ENCODE measurements at regions not wholly inside any gene's neighbourhood (a gene's known extent, or its start where the extent isn't known, plus 50 kb on each side); places are given as distances from the start of the nearest gene placed in this dataset.

GRCh38 chr6:170186006-170186935 is 104.6 kb downstream of the DLL1 start:
- no peak for ATAC-seq
- no peak overlapping the region for H3K4me3 Mint-ChIP-seq
- peaks cover 9% of the 10 kb centered on the region for H3K9me3 Mint-ChIP-seq
- DNase-seq (ENCODE audit: low spot score): no peak
- no peak for TF ChIP-seq NFE2L1 (CRISPR knock-in tag; IDR thresholded peaks at IDR 0.05)
- no peak for TF ChIP-seq ZMAT4 (CRISPR knock-in tag; IDR thresholded peaks at IDR 0.05)
- TF ChIP-seq CBFB (CRISPR knock-in tag; IDR thresholded peaks at IDR 0.05; ENCODE audit: low read depth): no peak
- TF ChIP-seq EMX1 (CRISPR knock-in tag; IDR thresholded peaks at IDR 0.05): no peak
- H3K4me1 Mint-ChIP-seq: no peaks in the 10 kb centered on the region
- H3K27me3 Mint-ChIP-seq (ENCODE audit: low read depth): no peaks in the 10 kb centered on the region
- peaks cover 4% of the 10 kb centered on the region for H3K36me3 Mint-ChIP-seq
- H3K27ac Mint-ChIP-seq: no peak overlapping the region
- ChIA-PET CTCF (no interaction called here), POLR2A (no interaction called here)

DNA sequence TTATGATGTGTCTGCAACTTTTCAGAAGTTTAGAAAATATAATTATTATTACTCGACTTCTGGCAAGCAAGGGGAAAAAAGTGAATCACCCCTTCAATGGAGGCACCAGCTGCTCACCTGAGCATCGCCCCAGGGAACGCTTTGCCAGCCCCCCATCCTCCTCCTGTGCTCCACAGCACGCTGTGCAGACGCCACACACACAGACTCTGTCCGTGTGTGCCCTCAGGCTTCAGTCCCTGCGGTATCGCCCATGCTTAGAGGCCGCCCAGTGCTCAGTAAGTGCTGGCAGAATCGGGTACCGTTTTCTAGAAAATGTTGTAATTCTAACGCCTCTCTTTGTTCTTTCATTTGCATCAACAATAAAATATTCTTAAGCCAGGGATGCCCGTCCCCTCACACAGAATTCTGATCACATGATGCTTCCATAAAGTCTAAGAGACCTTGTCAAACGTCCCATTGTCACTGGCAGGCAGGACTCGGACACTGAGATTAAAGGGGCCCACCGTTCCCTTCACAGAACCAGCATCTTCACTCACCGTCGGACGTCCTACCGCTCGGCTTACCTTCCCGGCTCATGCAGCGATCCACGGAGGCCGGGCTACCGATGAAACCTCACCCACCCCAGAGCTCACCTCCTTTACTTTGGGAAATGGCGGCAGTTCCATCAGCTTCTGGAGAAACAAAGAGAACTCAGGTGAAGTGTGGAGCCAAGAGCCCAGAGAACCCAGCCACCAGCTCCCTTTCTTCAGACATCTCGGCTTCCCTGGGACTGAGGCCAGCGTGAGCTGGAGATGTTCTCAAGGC is 105.5 kb downstream of the DLL1 start:
- H3K27me3 Mint-ChIP-seq (ENCODE audit: low read depth): no peaks in the 10 kb centered on the region
- DNase-seq (ENCODE audit: low spot score) (no peak), ATAC-seq (no peak)
- ChIA-PET CTCF (no interaction called here), POLR2A (no interaction called here)
- TF ChIP-seq ETV6 (CRISPR knock-in tag; IDR thresholded peaks at IDR 0.05) (no peak), GRHL2 (CRISPR knock-in tag; IDR thresholded peaks at IDR 0.05; ENCODE audit: insufficient replicate concordance, severe bottlenecking) (no peak), RORB (CRISPR knock-in tag; IDR thresholded peaks at IDR 0.05) (no peak), OVOL2 (CRISPR knock-in tag; IDR thresholded peaks at IDR 0.05; ENCODE audit: borderline replicate concordance) (no peak), ZNF219 (CRISPR knock-in tag; IDR thresholded peaks at IDR 0.05; ENCODE audit: borderline replicate concordance) (no peak), NFYB (CRISPR knock-in tag; conservative IDR thresholded peaks at IDR 0.05; ENCODE audit: low read depth) (no peak), ZNF317 (CRISPR knock-in tag; IDR thresholded peaks at IDR 0.05; ENCODE audit: borderline replicate concordance, low read depth) (no peak), JUN (CRISPR knock-in tag; IDR thresholded peaks at IDR 0.05) (no peak), FOXP1 (CRISPR knock-in tag; IDR thresholded peaks at IDR 0.05; ENCODE audit: borderline replicate concordance) (no peak), CREB1 (CRISPR knock-in tag; IDR thresholded peaks at IDR 0.05) (no peak)
- TF ChIP-seq, protein P1, sequence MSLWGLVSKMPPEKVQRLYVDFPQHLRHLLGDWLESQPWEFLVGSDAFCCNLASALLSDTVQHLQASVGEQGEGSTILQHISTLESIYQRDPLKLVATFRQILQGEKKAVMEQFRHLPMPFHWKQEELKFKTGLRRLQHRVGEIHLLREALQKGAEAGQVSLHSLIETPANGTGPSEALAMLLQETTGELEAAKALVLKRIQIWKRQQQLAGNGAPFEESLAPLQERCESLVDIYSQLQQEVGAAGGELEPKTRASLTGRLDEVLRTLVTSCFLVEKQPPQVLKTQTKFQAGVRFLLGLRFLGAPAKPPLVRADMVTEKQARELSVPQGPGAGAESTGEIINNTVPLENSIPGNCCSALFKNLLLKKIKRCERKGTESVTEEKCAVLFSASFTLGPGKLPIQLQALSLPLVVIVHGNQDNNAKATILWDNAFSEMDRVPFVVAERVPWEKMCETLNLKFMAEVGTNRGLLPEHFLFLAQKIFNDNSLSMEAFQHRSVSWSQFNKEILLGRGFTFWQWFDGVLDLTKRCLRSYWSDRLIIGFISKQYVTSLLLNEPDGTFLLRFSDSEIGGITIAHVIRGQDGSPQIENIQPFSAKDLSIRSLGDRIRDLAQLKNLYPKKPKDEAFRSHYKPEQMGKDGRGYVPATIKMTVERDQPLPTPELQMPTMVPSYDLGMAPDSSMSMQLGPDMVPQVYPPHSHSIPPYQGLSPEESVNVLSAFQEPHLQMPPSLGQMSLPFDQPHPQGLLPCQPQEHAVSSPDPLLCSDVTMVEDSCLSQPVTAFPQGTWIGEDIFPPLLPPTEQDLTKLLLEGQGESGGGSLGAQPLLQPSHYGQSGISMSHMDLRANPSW (CRISPR knock-in tag; conservative IDR thresholded peaks at IDR 0.05; ENCODE audit: low read depth): no peak
- TF ChIP-seq, protein P2, sequence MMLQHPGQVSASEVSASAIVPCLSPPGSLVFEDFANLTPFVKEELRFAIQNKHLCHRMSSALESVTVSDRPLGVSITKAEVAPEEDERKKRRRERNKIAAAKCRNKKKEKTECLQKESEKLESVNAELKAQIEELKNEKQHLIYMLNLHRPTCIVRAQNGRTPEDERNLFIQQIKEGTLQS (CRISPR knock-in tag; conservative IDR thresholded peaks at IDR 0.05): no peak
- TF ChIP-seq, protein P3, sequence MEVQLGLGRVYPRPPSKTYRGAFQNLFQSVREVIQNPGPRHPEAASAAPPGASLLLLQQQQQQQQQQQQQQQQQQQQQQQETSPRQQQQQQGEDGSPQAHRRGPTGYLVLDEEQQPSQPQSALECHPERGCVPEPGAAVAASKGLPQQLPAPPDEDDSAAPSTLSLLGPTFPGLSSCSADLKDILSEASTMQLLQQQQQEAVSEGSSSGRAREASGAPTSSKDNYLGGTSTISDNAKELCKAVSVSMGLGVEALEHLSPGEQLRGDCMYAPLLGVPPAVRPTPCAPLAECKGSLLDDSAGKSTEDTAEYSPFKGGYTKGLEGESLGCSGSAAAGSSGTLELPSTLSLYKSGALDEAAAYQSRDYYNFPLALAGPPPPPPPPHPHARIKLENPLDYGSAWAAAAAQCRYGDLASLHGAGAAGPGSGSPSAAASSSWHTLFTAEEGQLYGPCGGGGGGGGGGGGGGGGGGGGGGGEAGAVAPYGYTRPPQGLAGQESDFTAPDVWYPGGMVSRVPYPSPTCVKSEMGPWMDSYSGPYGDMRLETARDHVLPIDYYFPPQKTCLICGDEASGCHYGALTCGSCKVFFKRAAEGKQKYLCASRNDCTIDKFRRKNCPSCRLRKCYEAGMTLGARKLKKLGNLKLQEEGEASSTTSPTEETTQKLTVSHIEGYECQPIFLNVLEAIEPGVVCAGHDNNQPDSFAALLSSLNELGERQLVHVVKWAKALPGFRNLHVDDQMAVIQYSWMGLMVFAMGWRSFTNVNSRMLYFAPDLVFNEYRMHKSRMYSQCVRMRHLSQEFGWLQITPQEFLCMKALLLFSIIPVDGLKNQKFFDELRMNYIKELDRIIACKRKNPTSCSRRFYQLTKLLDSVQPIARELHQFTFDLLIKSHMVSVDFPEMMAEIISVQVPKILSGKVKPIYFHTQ (CRISPR knock-in tag; IDR thresholded peaks at IDR 0.05): no peak
- H3K27ac Mint-ChIP-seq: no peak overlapping the region
- H3K4me1 Mint-ChIP-seq: no peaks in the 10 kb centered on the region
- peaks cover 9% of the 10 kb centered on the region for H3K9me3 Mint-ChIP-seq
- no peak overlapping the region for H3K4me3 Mint-ChIP-seq
- peaks cover 4% of the 10 kb centered on the region for H3K36me3 Mint-ChIP-seq

All from WTC11 (cell line).